GM19397 (cell line): ENCODE measurements at regions not wholly inside any gene's neighbourhood (a gene's known extent, or its start where the extent isn't known, plus 50 kb on each side); places are given as distances from the start of the nearest gene placed in this dataset.
"Not testable (repeated sequence)": the region's sequence is repeated elsewhere in the genome, so short reads cannot be mapped to it uniquely, and the experiment has no call there.

Experiments
- ATAC-seq: cut with Tn5 transposase; IDR thresholded peaks from one replicate; pipeline ENCODE4 v1.9.1; 2021; ENCODE audit warnings: mild to moderate bottlenecking, moderate library complexity; ENCODE audit not compliant: unreplicated experiment

DNA sequence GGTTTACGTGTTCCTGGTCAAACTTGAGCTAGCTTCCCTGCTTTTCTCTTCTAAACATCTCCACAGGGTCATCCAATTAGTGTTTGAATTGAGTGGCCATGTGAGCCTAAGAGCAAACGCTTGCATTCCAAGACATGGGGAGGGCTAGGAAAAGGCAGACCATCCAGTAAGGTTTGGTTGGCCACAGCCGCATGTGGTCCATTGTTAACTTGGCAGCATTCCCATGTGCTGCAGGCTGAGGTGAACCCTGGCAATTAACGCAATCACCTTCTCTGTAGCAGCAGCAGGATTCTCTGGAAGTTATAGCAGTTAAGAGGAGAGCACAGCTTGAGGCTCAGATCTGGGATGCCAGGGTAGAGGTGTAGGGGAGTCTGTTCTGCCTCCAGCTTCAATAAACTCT lies 502.2 kb upstream of the LMCD1 start:
- ATAC-seq, result no peak

DNA sequence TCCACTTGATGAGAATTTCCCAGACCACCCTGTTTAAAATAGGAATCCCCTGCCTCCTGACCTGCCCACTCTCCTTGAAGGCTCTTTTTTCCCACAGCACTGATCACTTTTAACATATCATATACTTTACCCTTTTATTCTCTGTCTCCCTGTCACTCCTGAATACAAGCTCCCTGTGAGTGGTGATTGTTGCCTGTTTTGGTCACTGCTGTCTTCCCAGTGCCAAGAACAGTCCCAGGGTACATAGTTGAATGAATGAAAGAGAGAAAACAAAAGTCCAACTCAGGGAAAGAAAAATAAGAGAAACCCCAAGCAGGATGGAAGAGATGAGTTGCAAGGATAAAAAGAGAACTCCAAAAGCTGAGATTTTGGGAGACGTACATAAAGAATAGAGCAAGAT lies 500.3 kb upstream of the LMCD1 start:
- no peak for ATAC-seq

DNA sequence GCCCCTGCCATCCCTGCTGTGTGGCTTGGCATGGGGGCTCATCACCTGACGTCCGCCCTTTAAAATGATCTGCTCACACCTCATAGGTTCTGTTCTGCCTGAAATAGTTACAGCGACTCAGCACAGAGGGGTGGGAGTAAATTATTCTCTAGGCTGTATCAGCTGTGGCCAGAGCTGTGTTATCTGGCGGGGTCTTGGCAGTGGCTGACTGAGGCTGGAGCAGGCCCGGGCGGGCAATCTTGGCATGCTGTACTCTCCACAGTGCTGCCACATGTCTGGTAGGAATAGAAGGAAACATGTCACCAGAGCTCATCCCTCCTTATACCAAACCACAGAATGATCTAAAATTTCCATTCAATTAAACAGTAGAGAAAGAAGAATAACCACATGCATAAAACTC lies 499.9 kb upstream of the LMCD1 start:
- ATAC-seq, result no peak

DNA sequence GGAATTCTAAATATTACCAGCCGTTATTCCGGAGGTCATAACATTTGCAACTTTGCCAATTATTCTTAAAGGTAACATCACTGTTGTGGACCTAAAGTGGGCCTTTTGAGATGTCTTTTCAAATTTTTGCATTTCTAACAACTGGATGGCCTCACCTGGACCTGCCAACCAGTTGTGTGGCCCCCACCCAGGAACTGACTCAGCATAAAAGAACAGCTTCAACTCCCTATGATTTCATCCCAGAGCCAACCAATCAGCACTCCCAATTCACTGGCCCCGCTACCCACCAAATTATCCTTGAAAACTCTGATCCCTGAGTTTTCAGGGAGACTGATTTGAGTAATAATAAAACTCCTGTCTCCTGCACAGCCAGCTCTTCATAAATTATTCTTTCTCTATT lies 489.7 kb upstream of the LMCD1 start:
- ATAC-seq, result no peak

DNA sequence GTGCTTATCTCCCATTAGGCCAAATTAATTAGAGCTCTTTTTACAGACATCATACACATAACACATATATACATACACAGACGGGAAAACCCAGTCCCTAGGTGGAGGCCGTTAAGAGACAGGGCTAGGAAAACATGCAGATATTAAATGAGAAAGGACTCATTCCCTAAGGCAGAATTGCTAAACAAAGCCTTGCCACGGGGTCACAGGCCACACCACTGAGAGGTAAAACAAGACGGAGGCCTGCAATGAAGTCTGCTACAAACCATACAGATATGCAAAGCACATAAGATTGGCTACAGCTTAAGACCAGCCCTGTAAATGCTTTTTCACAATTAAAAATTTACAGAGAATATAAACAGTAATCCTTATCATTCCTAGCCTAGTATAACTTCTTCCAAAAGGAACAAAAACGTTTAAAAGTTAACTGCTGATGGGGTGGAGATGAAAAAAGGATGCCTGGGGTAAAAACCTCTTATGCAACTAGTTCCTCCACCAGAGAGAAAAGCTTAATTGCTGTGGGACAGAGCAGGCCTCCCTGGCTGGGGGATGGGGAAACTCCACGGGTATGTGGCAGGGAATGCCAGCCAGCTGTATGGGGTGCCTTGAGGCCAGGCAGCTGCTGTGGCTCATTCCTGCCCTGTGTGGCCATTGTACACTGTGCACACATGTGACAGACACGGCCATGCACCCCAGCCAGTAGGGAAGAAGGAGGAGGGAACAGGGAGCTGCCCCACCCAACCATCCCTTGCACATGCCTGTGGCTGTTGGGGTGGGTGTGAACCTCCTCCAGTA lies 481.4 kb upstream of the LMCD1 start:
- ATAC-seq, result no peak

DNA sequence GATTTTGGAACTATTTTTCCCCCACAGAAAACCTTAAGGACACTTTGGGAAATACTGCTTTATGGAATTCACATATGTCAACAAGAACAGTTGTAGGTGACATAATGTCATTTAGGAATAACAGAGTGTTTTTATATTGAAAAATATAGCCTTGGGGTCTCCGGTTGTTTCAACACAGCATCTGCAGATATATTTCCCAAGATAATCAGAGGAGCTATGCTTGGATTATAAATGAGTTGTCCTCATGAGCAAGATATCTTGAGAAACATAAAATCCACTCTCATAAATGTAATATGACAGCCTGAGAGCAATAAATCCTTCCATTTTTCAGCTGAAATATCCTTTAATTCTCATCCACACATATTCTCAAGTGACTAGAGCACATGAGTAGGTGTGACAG lies 473.7 kb upstream of the LMCD1 start:
- no peak for ATAC-seq

DNA sequence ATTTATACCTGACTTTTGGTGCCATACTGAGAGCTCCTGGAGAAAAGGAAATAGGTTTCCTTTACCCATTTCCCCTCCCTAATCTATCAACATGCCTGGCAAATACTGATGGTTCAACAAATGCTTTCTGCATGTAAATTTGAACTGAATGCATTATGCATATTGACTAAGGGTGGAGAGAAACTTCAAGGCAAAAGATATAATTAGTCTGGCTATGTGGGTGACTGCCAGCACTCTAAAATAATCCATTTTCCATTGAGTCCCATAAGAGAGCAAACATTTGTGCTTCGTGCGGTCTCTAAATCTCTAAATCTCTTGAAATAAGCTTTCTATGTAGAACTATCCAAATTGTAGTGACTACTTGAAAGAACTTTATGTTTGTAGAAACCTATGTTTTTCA lies 451.3 kb upstream of the LMCD1 start:
- ATAC-seq, result no peak

DNA sequence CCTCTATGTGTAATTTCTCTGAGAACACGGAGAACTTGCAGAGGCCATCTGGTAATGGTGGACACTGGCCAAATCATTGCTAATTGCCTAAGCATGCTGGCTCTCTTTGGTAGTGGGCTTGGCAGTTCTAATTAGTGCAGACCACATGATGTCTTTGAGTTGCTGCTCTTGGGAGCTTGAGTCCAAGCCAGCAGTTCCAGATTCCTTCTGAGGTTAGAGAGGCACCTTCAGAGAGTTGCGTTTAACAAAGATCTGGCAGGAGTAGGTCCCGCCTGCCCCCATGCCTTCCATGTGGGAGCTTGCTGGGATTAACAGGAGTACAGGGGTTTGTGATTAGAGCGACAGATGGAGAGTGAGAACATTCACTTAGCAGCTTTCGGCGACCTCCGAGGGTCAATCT lies 449.0 kb upstream of the LMCD1 start:
- ATAC-seq, result no peak

DNA sequence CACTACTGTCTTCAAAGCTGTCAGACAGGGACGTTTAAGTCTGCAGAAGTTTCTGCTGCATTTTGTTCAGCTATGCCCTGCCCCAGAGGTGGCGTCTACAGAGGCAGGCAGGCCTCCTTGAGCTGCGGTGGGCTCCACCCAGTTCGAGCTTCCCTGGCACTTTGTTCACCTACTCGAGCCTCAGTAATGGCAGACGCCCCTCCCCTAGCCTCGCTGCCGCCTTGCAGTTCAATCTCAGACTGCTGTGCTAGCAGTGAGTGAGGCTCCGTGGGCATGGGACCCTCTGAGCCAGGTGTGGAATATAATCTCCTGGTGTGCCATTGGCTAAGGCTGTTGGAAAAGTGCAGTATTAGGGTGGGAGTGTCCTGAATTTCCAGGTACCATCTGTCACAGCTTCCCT lies 433.5 kb upstream of the LMCD1 start:
- ATAC-seq, result not testable (repeated sequence)

DNA sequence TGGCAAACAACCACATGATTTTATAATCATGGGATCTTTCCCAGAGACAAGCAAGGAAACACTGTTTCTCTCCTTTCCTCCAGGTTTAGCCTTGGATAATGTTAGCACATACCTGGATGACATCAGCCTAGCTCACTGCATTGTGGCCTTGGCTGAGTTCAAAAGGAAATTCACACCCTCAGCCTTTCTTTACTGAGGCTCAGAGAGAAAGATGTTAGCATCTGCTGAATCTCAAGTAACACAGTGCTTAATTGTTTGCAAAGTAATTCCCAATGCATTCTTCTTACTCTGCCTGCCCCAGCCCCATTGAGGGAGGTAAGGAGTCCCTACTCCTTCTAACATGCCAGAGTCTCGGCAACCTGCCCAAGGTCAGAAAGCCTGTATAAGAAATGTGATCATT lies 432.2 kb upstream of the LMCD1 start:
- no peak for ATAC-seq

DNA sequence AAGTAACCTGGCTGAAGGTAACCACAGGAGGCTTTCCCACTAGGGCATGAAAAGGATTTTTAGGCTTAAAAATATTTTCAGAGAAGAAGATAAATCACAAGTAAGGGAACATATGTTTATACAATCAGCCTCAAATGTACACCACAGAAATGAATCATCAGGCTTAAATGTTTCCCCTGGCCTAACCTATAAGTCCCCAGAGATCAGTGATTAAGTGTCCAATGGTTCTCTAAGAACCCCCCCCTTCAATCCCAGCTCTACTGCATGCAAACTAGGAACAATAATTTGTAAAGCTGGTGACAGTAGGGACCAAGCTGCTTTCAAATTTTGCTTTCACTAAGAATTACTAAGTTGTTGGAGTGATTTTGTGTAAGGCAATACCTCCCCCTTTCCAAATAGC lies 431.6 kb upstream of the LMCD1 start:
- no peak for ATAC-seq

DNA sequence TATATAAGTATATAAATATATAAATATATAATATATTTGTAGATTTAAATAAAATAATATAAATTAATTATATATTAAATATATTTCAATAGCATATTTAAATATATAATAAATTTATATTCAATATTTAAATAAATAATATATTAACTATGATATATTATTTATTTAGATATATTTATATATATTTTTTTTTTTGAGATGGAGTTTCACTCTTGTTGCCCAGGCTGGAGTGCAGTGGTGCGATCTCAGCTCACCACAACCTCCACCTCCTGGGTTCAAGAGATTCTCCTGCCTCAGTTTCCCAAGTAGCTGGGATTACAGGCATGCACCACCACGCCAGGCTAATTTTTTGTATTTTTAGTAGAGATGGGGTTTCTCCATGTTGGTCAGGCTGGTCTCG lies 426.9 kb upstream of the LMCD1 start:
- ATAC-seq, result not testable (repeated sequence)

DNA sequence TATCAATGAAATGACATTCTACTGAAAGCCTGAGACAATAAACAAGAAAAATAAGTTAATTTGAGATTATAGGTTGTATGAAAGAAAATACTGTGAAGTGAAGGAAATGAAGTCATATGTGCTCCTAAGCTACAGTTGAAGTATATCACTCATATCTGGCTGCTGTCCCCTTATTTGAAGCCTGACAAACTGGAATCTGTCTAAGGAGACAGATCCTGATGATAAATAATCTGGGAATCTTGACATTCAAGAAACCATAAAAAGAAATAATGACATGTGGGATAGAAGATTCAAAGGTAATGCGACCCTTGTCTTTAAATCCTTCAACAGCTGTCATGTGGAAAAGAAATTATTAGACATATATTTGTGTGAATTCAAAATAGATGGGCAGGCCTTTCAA lies 424.5 kb upstream of the LMCD1 start:
- no peak for ATAC-seq

DNA sequence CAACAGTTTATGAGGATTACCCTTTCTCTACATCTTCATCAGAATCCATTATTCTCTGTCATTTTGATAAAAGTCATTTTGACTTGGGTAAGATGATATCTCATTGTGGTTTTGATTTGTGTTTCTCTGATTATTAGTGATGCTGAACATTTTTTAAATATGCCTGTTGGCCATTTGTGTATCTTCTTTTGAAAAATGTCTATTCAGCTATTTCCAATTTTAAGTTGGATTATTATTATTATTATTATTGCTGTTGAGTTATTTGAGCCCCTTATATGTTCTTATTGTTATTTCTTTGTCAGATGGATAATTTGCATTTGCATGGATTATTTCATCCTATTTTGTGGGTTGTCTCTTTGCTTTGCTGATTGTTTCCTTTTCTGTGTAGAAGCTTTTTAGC lies 421.2 kb upstream of the LMCD1 start:
- ATAC-seq, result no peak

DNA sequence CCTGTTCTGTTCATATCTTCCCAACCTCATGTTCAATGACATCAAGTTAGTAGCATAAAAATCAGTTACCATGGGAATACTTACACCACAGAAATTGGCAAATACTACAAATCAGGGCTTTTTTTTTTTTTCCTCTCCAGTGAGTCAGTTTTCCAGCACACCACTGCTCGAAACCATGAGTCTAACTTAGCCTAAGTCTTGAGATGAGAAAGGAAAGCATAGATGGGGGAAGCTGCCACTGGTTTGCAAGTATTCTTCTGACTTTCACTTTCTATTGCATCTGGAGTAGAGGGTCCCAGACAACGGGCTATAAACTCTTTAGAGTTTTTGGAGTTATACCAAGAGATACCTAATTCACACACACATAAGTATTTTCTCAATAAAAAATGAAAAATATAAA lies 416.1 kb upstream of the LMCD1 start:
- no peak for ATAC-seq

DNA sequence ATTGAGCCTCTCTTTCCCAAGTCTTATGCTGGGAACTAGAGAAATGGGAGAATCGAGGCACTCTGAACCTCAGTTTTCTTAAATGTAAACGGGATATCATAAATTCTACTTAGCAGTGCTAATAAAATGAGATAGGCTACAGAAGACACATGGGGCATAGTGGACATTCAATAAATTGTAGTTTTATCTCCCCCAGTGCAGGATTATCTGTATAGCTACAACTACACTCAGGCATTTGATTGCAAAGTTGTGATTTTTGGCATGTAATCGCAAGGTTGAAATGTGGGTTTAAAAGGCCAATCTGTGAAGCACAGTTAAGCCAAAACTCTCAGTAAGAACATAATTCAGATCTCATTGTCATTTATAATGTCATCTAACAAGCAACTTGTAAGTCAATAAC lies 413.7 kb upstream of the LMCD1 start:
- no peak for ATAC-seq

DNA sequence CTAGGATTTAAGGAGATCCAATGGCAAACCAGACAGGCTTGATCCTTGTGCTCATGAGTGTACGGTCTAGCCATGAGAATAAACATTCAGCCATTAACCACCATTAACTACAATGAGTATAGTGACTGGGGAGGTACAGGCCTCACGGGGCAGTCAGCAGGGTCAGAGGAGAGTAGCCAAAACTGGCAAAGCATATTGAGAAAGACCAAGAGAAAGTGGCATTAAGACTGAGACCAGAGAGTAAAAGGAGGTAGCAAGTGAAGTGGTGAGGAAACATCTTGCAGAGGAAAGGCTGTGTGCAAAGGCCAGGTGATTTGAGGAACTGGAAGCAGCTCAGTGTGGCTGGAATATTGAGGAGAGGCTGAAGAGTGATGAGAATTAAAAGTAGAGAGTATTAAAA lies 407.2 kb upstream of the LMCD1 start:
- ATAC-seq, result no peak

DNA sequence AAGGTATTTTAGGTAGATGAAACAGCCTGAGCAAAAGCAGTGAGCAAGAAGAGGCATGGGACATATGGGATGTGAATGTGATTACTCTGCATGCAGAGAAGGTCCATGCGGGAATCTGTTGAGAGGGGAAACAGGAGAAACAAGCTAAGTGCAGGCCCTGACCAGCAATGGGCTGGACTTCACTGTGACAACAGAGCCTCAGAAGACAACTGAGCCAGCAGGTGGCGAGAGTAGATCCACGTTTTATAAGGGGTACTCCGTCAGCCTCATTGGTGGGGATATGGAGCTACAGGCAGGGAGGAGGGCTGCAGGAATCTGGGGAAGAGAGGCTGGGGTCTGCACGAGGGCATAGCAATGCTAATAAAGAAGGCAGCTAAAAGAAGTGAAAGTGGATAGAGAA lies 405.9 kb upstream of the LMCD1 start:
- ATAC-seq, result no peak

DNA sequence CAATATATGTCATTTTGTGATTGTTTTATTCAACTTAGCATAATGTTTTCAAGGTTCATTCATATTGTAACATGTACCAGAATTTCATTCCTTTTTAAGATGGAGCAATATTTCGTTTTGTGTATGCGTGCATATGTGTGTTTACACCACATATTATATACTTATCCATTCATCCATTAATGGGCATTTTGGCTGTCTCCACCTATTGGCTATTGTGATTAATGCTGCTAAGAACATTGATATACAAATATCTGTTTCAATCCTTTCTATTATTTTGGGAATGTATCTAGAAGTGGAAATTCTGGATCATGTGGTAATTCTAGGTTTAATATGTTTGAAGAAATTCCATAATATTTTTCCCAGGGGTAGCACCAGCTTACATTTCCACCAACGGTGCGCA lies 403.9 kb upstream of the LMCD1 start:
- no peak for ATAC-seq

DNA sequence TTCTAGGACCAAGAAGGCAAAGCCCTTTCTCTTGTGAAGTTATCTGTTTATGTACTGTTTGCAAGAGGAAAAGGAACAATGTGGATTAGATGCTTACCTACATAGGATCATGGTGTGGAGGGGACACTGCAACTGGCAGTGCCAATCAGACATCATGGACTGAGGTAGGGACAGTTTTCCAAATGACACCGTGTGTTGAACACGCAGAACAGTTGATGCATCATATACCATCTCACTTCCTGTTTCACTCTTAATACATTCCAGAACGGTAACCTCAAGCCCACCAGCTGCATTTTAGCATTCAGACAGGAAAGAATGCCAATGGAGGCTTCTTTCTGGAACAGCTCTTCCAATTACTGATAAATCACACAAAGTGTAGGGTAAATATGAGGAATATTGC lies 397.7 kb upstream of the LMCD1 start:
- no peak for ATAC-seq

DNA sequence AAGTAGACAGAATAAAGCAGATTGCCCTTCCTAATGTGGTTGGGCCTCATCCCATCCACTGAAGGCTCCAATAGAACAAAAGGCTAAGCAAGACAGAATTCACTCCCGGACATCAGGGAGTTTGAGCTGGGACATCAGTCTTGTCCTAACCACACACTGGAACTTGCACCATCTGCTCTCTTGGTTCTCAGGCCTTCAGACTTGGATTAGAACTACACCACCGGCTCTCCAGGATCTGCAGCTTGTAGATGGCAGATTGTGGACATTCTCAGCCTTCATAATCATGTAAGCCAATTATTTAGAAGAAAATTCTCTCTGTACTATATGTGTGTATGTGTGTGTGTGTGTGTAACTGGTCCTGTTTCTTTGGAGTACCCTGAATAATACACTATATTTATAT lies 394.7 kb upstream of the LMCD1 start:
- ATAC-seq, result no peak

DNA sequence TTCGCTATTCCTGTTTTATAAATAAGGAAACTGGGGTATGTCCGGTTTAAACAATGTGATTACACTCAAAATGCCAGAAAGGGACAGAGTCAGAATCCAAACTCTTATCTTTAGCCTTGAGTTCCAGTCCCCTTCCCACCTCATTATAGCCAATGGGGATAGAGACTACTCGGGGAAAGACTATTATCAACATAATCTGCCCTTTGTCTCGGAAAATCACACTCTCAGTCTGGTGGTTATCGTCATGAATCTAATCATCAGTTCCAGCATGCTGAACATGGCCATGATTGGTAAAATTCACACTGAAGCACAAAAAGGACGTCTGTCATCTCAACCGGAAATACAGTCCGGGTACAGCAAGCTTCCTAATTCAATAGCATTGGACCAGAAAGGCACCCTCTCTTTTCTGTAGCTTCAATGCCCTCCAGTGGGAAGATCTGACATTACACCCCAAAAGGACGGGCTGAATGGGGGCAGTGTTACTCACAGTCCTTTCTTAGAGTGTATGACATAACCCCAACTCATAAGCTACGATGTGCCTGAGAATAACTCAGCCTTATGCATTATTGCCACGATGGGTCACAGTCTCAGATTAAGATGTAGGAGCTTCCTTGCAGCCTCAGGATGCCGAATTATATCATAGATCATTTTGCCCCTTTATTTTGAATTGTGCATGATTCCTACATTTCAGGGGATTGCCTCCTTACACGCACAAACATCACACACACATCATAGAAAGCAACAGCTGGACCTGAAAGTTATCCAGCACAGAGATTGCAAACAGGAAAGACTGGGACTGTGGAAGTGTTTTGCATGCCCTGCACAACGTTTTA lies 390.4 kb upstream of the LMCD1 start:
- ATAC-seq, result peak; percentile 96
